Prostate gland (tissue), 2 donors: ENCODE measurements at regions not wholly inside any gene's neighbourhood (a gene's known extent, or its start where the extent isn't known, plus 50 kb on each side); places are given as distances from the start of the nearest gene placed in this dataset.

ENCODE experiments used
- POLR2A ChIP-seq: fragments of 450-650 bp; IDR thresholded peaks from one replicate; pipeline ENCODE4 v1.6.1; 2016; ENCODE audit warnings: antibody characterized with exemption, mild to moderate bottlenecking
- TF ChIP-seq, protein P1 (sequence below), 4 experiments: fragments of 200-600 bp in 2 of 4; fragments of 450-650 bp in 2 of 4; sonication (generic) in 2 of 4; IDR thresholded peaks; 1 replicate in 3 of 4; 2 replicates in 1 of 4; pipeline ENCODE4 v1.5.1; 2016 to 2019; ENCODE audit warnings: antibody characterized with exemption in 4 of 4, mild to moderate bottlenecking in 2 of 4, moderate library complexity in 2 of 4

- TF ChIP-seq, protein P1, sequence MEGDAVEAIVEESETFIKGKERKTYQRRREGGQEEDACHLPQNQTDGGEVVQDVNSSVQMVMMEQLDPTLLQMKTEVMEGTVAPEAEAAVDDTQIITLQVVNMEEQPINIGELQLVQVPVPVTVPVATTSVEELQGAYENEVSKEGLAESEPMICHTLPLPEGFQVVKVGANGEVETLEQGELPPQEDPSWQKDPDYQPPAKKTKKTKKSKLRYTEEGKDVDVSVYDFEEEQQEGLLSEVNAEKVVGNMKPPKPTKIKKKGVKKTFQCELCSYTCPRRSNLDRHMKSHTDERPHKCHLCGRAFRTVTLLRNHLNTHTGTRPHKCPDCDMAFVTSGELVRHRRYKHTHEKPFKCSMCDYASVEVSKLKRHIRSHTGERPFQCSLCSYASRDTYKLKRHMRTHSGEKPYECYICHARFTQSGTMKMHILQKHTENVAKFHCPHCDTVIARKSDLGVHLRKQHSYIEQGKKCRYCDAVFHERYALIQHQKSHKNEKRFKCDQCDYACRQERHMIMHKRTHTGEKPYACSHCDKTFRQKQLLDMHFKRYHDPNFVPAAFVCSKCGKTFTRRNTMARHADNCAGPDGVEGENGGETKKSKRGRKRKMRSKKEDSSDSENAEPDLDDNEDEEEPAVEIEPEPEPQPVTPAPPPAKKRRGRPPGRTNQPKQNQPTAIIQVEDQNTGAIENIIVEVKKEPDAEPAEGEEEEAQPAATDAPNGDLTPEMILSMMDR (IDR thresholded peaks at IDR 0.05): no peak
- TF ChIP-seq POLR2A: no peak
Measured at GRCh38 chr20:19824861-19825260, 66.8 kb downstream of the RIN2 start.
